K562 (cell line): ENCODE measurements at regions not wholly inside any gene's neighbourhood (a gene's known extent, or its start where the extent isn't known, plus 50 kb on each side); places are given as distances from the start of the nearest gene placed in this dataset.

Experiments used
- ATAC-seq: fragments of 200-7000 bp; cut with Tn5 transposase; 3 replicates; pipeline ENCODE4 v1.9.1; 2020; ENCODE audit warnings: moderate library complexity
- BruUV-seq: library from RNA; stranded (reverse); fragments of 400-500 nt; replicated peaks from 2 replicates; lab custom pipeline; 2021; lab: Mats Ljungman, UMichigan
- CTCF ChIA-PET: fragments of 300-600 bp; formaldehyde crosslinking; extraction: SDS; loops from one replicate; lab custom pipeline; 2021; ENCODE audit warnings: low intra/inter-chr PET ratio; lab: Yijun Ruan, JAX
- POLR2A ChIA-PET: fragments of 300-600, 350-650 bp; sonication (Branson Sonifier 250); formaldehyde crosslinking; extraction: SDS; loops from one replicate; lab custom pipeline; 2021; ENCODE audit warnings: antibody characterized with exemption, inconsistent platforms; lab: Yijun Ruan, JAX
- DNase-seq, 4 experiments: peaks; one replicate each; pipeline versions ENCODE4 v3.0.0 to v3.0.0-alpha.2; 2011 to 2018; ENCODE audit warnings: low spot score in 3 of 4, mixed read lengths in 3 of 4; ENCODE audit errors: extremely low read depth in 1 of 4
- FAIRE-seq: peaks from 2 replicates; lab custom pipeline; 2011; peaks lifted over from hg19 to GRCh38; lab: Jason Lieb, UNC
- H2AFZ ChIP-seq: 2 replicates; pipeline ENCODE4 v1.6.0; 2011; ENCODE audit warnings: low read depth, low read length, control low read depth, inconsistent platforms
- H3K27ac ChIP-seq: fragments of 200-600 bp; 3 replicates; pipeline ENCODE4 v1.8.0; 2011; ENCODE audit warnings: low read depth, mild to moderate bottlenecking, control low read depth, inconsistent platforms, low read length, moderate library complexity, mixed read lengths; ENCODE audit errors: extremely low read depth
- H3K27me3 ChIP-seq, 2 experiments: fragments of 300-600 bp in 1 of 2; 2 replicates in 1 of 2; 3 replicates in 1 of 2; pipeline versions ENCODE4 v1.6.0 to v1.8.0; 2011; ENCODE audit warnings: inconsistent platforms in 2 of 2, low read length in 2 of 2, mild to moderate bottlenecking in 1 of 2, mixed read lengths in 1 of 2, moderate library complexity in 1 of 2; ENCODE audit not compliant: control insufficient read depth in 2 of 2, insufficient read depth in 2 of 2
- H3K36me3 ChIP-seq: fragments of 300-600 bp; 3 replicates; pipeline ENCODE4 v1.8.0; 2011; ENCODE audit warnings: mild to moderate bottlenecking, low read length, inconsistent platforms; ENCODE audit not compliant: control insufficient read depth, insufficient read depth
- H3K4me1 ChIP-seq, 2 experiments: fragments of 200-600 bp in 1 of 2; replicated peaks in 1 of 2; 2 replicates in 1 of 2; 3 replicates in 1 of 2; pipeline versions ENCODE4 v1.5.1 to v1.8.0; 2011; ENCODE audit warnings: inconsistent platforms in 2 of 2, low read length in 2 of 2, mild to moderate bottlenecking in 1 of 2, mixed read lengths in 1 of 2, moderate library complexity in 1 of 2; ENCODE audit not compliant: control insufficient read depth in 2 of 2, insufficient read depth in 2 of 2
- H3K4me2 ChIP-seq: 2 replicates; pipeline ENCODE4 v1.6.1; 2011; ENCODE audit warnings: low read length, control low read depth, inconsistent platforms, mixed read lengths; ENCODE audit not compliant: insufficient read depth
- H3K4me3 ChIP-seq: fragments of 200-600 bp; sonication (generic), shearing (Covaris generic); 2 replicates; pipeline ENCODE4 v1.5.1; 2016; ENCODE audit warnings: control low read depth, inconsistent platforms
- H3K79me2 ChIP-seq: fragments of 200-600 bp; 3 replicates; pipeline ENCODE4 v1.8.0; 2011; ENCODE audit warnings: low read length, inconsistent platforms; ENCODE audit not compliant: control insufficient read depth, insufficient read depth
- H3K9ac ChIP-seq, 2 experiments: 2 replicates each; pipeline versions ENCODE4 v1.6.0 to v1.6.1; 2011; ENCODE audit warnings: low read depth in 2 of 2, low read length in 2 of 2, control low read depth in 1 of 2, inconsistent platforms in 1 of 2, mild to moderate bottlenecking in 1 of 2, mixed read lengths in 1 of 2; ENCODE audit not compliant: insufficient read depth in 1 of 2
- H3K9me1 ChIP-seq: one replicate; pipeline ENCODE4 v1.6.0; 2011; ENCODE audit warnings: inconsistent platforms, mild to moderate bottlenecking, low read length, moderate library complexity; ENCODE audit not compliant: control insufficient read depth, insufficient read depth
- H3K9me3 ChIP-seq: replicated peaks from 2 replicates; pipeline ENCODE4 v1.5.1; 2011; ENCODE audit warnings: low read depth, low read length, inconsistent platforms; ENCODE audit not compliant: control insufficient read depth, insufficient read depth
- H4K20me1 ChIP-seq: replicated peaks from 2 replicates; pipeline ENCODE4 v1.6.1; 2011; ENCODE audit warnings: low read length, inconsistent platforms, mixed read lengths; ENCODE audit not compliant: control insufficient read depth, insufficient read depth
- JUND ChIP-seq, 2 experiments: IDR thresholded peaks; 2 replicates in 1 of 2; 3 replicates in 1 of 2; pipeline ENCODE4 v1.6.1; 2011; ENCODE audit warnings: borderline replicate concordance in 2 of 2, low read depth in 2 of 2, low read length in 2 of 2, improper control_type of control experiment in 1 of 2, missing biosample characterization in 1 of 2, missing genetic modification characterization in 1 of 2, missing genetic modification reagents in 1 of 2
- KDM4B ChIP-seq, 2 experiments: fragments of 450-650 bp in 1 of 2; sonication (generic) in 1 of 2; IDR thresholded peaks; 2 replicates each; pipeline ENCODE4 v1.6.1; 2016 to 2017; ENCODE audit warnings: borderline replicate concordance in 2 of 2, antibody characterized with exemption in 1 of 2, low read depth in 1 of 2, mild to moderate bottlenecking in 1 of 2
- POLR2AphosphoS5 ChIP-seq: IDR thresholded peaks from 2 replicates; pipeline ENCODE4 v1.6.1; 2011; ENCODE audit warnings: mild to moderate bottlenecking, low read depth, low read length, moderate library complexity; ENCODE audit not compliant: control insufficient read depth, insufficient read depth
- STAT5B ChIP-seq: fragments of 250-450 bp; sonication (Bioruptor Pico); IDR thresholded peaks from 2 replicates; pipeline ENCODE4 v1.8.0; 2021; ENCODE audit warnings: mild to moderate bottlenecking, inconsistent platforms
- TAF15 ChIP-seq: fragments of 200-400 bp; formaldehyde crosslinking; IDR thresholded peaks from 2 replicates; pipeline ENCODE4 v1.6.1; 2017; ENCODE audit warnings: mild to moderate bottlenecking, low read depth, low read length, moderate library complexity
- ZNF347 ChIP-seq: fragments of 450-650 bp; formaldehyde crosslinking; IDR thresholded peaks from 2 replicates; pipeline ENCODE4 v1.4.0; 2020; ENCODE audit warnings: low read depth, mild to moderate bottlenecking, moderate library complexity
- ZNF444 ChIP-seq: fragments of 250-450 bp; sonication (Bioruptor Pico); IDR thresholded peaks from 2 replicates; pipeline ENCODE4 v1.4.0; 2020; ENCODE audit warnings: mild to moderate bottlenecking, moderate library complexity
- ZNF589 ChIP-seq: fragments of 200-800 bp; sonication (Bioruptor generic); IDR thresholded peaks from 2 replicates; pipeline ENCODE4 v1.6.1; 2016; ENCODE audit warnings: low read depth, missing genetic modification characterization, missing compliant biosample characterization
- ZNF695 ChIP-seq: fragments of 450-650 bp; formaldehyde crosslinking; IDR thresholded peaks from 2 replicates; pipeline ENCODE4 v1.4.0; 2020; ENCODE audit warnings: mild to moderate bottlenecking, moderate library complexity
- WGBS: fragments of 100-300 bp; shearing (Covaris generic); methylation state at CpG from one replicate; pipeline ENCODE4 v1.1.6; 2016; ENCODE audit warnings: low coverage, mixed read lengths; ENCODE audit not compliant: insufficient coverage; ENCODE audit errors: missing lambda C conversion rate; 5-methylcytosine and 5-hydroxymethylcytosine counted together
- in situ Hi-C: fragments of 300-500 bp; cut with MboI; formaldehyde crosslinking; loops from 4 replicates; pipeline ENCODE4 v1.15.0; 2018; ENCODE audit warnings: inconsistent platforms, mixed read lengths
- intact Hi-C: fragments of 100-400 bp; cut with micrococcal nuclease; formaldehyde crosslinking; loops from 2 replicates; pipeline ENCODE4 v1.14.2; 2022
- TF ChIP-seq, protein P1 (sequence below), 3 experiments: fragments of 200-800 bp in 1 of 3; sonication (Bioruptor generic) in 1 of 3; sonication (generic) in 1 of 3; formaldehyde crosslinking in 1 of 3; IDR thresholded peaks; 2 replicates each; pipeline versions ENCODE4 v1.6.1 to v1.8.0; 2016 to 2022; ENCODE audit warnings: mild to moderate bottlenecking in 2 of 3, missing compliant biosample characterization in 2 of 3, missing genetic modification characterization in 2 of 3, missing genetic modification reagents in 1 of 3
- TF ChIP-seq, protein P2 (sequence below): fragments of 250-450 bp; sonication (Bioruptor Pico); IDR thresholded peaks from 2 replicates; pipeline ENCODE4 v1.8.0; 2021; ENCODE audit warnings: moderate library complexity, mild to moderate bottlenecking, inconsistent platforms

DNA sequence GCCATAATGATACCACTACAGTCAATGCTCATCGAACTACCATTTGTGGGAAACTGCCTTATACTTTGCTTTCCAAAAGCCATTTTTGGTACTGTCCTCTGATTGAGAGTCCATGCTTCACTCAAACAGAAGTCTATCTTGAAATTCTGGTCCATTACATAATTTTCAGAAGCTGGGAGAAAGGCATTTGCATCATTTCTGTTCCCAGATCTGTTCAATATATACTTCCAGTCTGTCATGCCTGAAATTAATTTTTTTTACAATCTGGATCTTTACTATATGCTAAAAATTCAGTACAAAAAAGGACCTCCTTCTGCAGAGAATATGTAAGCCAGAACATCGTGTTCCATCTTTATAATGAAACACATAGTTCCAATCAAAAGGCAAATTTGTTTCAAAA is 528.9 kb upstream of the MEF2C start:
- intact Hi-C loops (no loop called here), in situ Hi-C loops (no loop called here)
- Histone ChIP-seq H3K4me3 (no peak overlapping the region), H3K27ac (no peak overlapping the region), H3K27me3 (no peaks in the 10 kb centered on the region), H3K9me3 (no peaks in the 10 kb centered on the region), H3K4me2 (no peak overlapping the region), H3K9ac (no peak overlapping the region), H3K79me2 (no peaks in the 10 kb centered on the region), H4K20me1 (no peaks in the 10 kb centered on the region), H3K9me1 (no peaks in the 10 kb centered on the region), H3K36me3 (no peaks in the 10 kb centered on the region), H3K4me1 (no peaks in the 10 kb centered on the region), H2AFZ (no peak overlapping the region)
- DNase-seq, result no peak
- no peak for FAIRE-seq
- ATAC-seq, result no peak
- ChIA-PET CTCF (no interaction called here), POLR2A (no interaction called here)
- 0% methylated on average over 2 of the region's 2 CpGs for WGBS
- TF ChIP-seq ZNF444 (CRISPR knock-in tag) (no peak), TAF15 (no peak), ZNF589 (no peak), ZNF695 (CRISPR knock-in tag) (no peak), STAT5B (CRISPR knock-in tag) (no peak), ZNF347 (CRISPR knock-in tag) (no peak), JUND (IDR thresholded peaks at IDR 0.05; ENCODE audit: borderline replicate concordance, low read depth, low read length) (no peak), JUND (tag; IDR thresholded peaks at IDR 0.05; ENCODE audit: borderline replicate concordance, low read depth, low read length) (no peak), KDM4B (IDR thresholded peaks at IDR 0.05; ENCODE audit: borderline replicate concordance in 2 of 2, low read depth in 1 of 2) (no peak), POLR2AphosphoS5 (no peak)
- TF ChIP-seq, protein P1, sequence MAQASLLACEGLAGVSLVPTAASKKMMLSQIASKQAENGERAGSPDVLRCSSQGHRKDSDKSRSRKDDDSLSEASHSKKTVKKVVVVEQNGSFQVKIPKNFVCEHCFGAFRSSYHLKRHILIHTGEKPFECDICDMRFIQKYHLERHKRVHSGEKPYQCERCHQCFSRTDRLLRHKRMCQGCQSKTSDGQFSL (CRISPR knock-in tag; IDR thresholded peaks at IDR 0.05), result no peak
- TF ChIP-seq, protein P1 (tag; IDR thresholded peaks at IDR 0.05), result no peak
- TF ChIP-seq, protein P2, sequence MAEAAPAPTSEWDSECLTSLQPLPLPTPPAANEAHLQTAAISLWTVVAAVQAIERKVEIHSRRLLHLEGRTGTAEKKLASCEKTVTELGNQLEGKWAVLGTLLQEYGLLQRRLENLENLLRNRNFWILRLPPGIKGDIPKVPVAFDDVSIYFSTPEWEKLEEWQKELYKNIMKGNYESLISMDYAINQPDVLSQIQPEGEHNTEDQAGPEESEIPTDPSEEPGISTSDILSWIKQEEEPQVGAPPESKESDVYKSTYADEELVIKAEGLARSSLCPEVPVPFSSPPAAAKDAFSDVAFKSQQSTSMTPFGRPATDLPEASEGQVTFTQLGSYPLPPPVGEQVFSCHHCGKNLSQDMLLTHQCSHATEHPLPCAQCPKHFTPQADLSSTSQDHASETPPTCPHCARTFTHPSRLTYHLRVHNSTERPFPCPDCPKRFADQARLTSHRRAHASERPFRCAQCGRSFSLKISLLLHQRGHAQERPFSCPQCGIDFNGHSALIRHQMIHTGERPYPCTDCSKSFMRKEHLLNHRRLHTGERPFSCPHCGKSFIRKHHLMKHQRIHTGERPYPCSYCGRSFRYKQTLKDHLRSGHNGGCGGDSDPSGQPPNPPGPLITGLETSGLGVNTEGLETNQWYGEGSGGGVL (CRISPR knock-in tag), result no peak
- BruUV-seq, result no TSS peak
